CD4-positive, alpha-beta T cell (primary cell): ENCODE measurements at regions not wholly inside any gene's neighbourhood (a gene's known extent, or its start where the extent isn't known, plus 50 kb on each side); places are given as distances from the start of the nearest gene placed in this dataset.

ENCODE experiments used
- ATAC-seq: fragments of 200-7000 bp; cut with Tn5 transposase; one replicate; pipeline ENCODE4 v1.10.0; 2022; ENCODE audit warnings: mild to moderate bottlenecking; ENCODE audit not compliant: poor library complexity
- CTCF ChIA-PET: fragments of 350-600 bp; sonication (Branson Sonifier 250); formaldehyde crosslinking; loops from one replicate; lab custom pipeline; 2021; ENCODE audit warnings: antibody characterized with exemption, inconsistent platforms; lab: Charles Lee
- POLR2A ChIA-PET: fragments of 350-600 bp; sonication (Branson Sonifier 250); formaldehyde crosslinking; loops from one replicate; lab custom pipeline; 2021; ENCODE audit warnings: antibody characterized with exemption, inconsistent platforms; lab: Charles Lee
- DNase-seq, 14 experiments: peaks; one replicate each; pipeline ENCODE4 v3.0.0-alpha.2; 2013 to 2020; ENCODE audit warnings: mixed read lengths in 2 of 14
- H3K27ac ChIP-seq, 2 donors: one replicate each; pipeline versions ENCODE4 v1.5.1 to v1.7.0; 2013; ENCODE audit warnings: low read length in 2 of 2, low read depth in 1 of 2, mild to moderate bottlenecking in 1 of 2
- H3K27me3 ChIP-seq, 2 experiments: 1 replicate in 1 of 2; 2 replicates in 1 of 2; pipeline versions ENCODE4 v1.6.1 to v1.7.0; 2013; ENCODE audit warnings: low read length in 2 of 2, control low read depth in 1 of 2, mild to moderate bottlenecking in 1 of 2, moderate library complexity in 1 of 2; ENCODE audit not compliant: insufficient read depth in 2 of 2, control insufficient read depth in 1 of 2
- H3K36me3 ChIP-seq: one replicate; pipeline ENCODE4 v1.6.1; 2013; ENCODE audit warnings: low read length, control low read depth; ENCODE audit not compliant: insufficient read depth
- H3K4me1 ChIP-seq: one replicate; pipeline ENCODE4 v1.6.1; 2013; ENCODE audit warnings: low read length, control low read depth; ENCODE audit not compliant: insufficient read depth
- H3K4me3 ChIP-seq: one replicate; pipeline ENCODE4 v1.5.1; 2013; ENCODE audit warnings: mild to moderate bottlenecking, low read length, moderate library complexity
- H3K9me3 ChIP-seq, 2 experiments: 1 replicate in 1 of 2; 2 replicates in 1 of 2; pipeline versions ENCODE4 v1.6.1 to v1.7.0; 2013; ENCODE audit warnings: low read length in 2 of 2, mild to moderate bottlenecking in 2 of 2, control low read depth in 1 of 2, moderate library complexity in 1 of 2; ENCODE audit not compliant: control insufficient read depth in 1 of 2, insufficient read depth in 1 of 2
- H3K27ac Mint-ChIP-seq: one replicate; pipeline ENCODE4 v1.8.0; 2020; ENCODE audit warnings: mixed read lengths
- H3K27me3 Mint-ChIP-seq: one replicate; pipeline ENCODE4 v1.8.0; 2021; ENCODE audit warnings: mixed read lengths
- H3K36me3 Mint-ChIP-seq: one replicate; pipeline ENCODE4 v1.8.0; 2021; ENCODE audit warnings: low read depth, mixed read lengths
- H3K4me1 Mint-ChIP-seq: one replicate; pipeline ENCODE4 v1.8.0; 2021; ENCODE audit warnings: low read depth, mixed read lengths
- H3K4me3 Mint-ChIP-seq: one replicate; pipeline ENCODE4 v1.8.0; 2020; ENCODE audit warnings: mild to moderate bottlenecking, mixed read lengths
- H3K9me3 Mint-ChIP-seq: one replicate; pipeline ENCODE4 v1.8.0; 2020; ENCODE audit warnings: mixed read lengths
- CTCF ChIP-seq: fragments of 200-600 bp; IDR thresholded peaks from one replicate; pipeline ENCODE4 v1.8.0; 2022; ENCODE audit warnings: antibody characterized with exemption, mild to moderate bottlenecking
- intact Hi-C, 2 experiments: fragments of 100-400 bp; cut with DNase I in 1 of 2; cut with micrococcal nuclease in 1 of 2; formaldehyde crosslinking; loops; one replicate each; pipeline versions ENCODE4 v1.15.1 to v1.9.0; 2023 to 2025; cut with DNase I, micrococcal nuclease

GRCh38 chr5:17431272-17432050 is 66.6 kb upstream of the TAF11L2 start:
- no peaks in the 10 kb centered on the region for H3K27me3 Mint-ChIP-seq
- peaks cover 3% of the 10 kb centered on the region for H3K9me3 Mint-ChIP-seq
- no peak for TF ChIP-seq CTCF
- H3K27ac Mint-ChIP-seq, result no peak overlapping the region
- intact Hi-C loops, result no loop called here
- no peak overlapping the region for H3K4me3 Mint-ChIP-seq
- no peaks in the 10 kb centered on the region for H3K36me3 Mint-ChIP-seq
- H3K4me1 Mint-ChIP-seq, result no peaks in the 10 kb centered on the region
- CTCF ChIA-PET, result no interaction called here
- H3K27me3 ChIP-seq, result no peaks in the 10 kb centered on the region
- H3K9me3 ChIP-seq, result peaks cover 0 to 12% of the 10 kb centered on the region in 2 experiments
- no peak overlapping the region for H3K4me3 ChIP-seq
- ATAC-seq (no peak), DNase-seq (no peak)
- no peaks in the 10 kb centered on the region for H3K36me3 ChIP-seq
- H3K4me1 ChIP-seq, result no peaks in the 10 kb centered on the region
- POLR2A ChIA-PET, result no interaction called here
- H3K27ac ChIP-seq, result no peak overlapping the region

GRCh38 chr5:17432569-17432968 is 65.5 kb upstream of the TAF11L2 start:
- no peak overlapping the region for H3K27ac Mint-ChIP-seq
- H3K36me3 Mint-ChIP-seq, result no peaks in the 10 kb centered on the region
- no peak overlapping the region for H3K27ac ChIP-seq
- CTCF ChIA-PET, result no interaction called here
- no peak for ATAC-seq
- H3K4me1 ChIP-seq, result no peaks in the 10 kb centered on the region
- peaks cover 0 to 12% of the 10 kb centered on the region in 2 experiments for H3K9me3 ChIP-seq
- H3K27me3 Mint-ChIP-seq, result no peaks in the 10 kb centered on the region
- H3K36me3 ChIP-seq, result no peaks in the 10 kb centered on the region
- H3K4me1 Mint-ChIP-seq, result no peaks in the 10 kb centered on the region
- POLR2A ChIA-PET, result no interaction called here
- no peak overlapping the region for H3K4me3 Mint-ChIP-seq
- intact Hi-C loops, result no loop called here
- no peak for DNase-seq
- no peaks in the 10 kb centered on the region for H3K9me3 Mint-ChIP-seq
- no peaks in the 10 kb centered on the region for H3K27me3 ChIP-seq
- TF ChIP-seq CTCF, result no peak
- H3K4me3 ChIP-seq, result no peak overlapping the region

- ChIA-PET CTCF (no interaction called here), POLR2A (no interaction called here)
- intact Hi-C loops, result no loop called here
- ATAC-seq (no peak), DNase-seq (no peak)
- Histone ChIP-seq H3K9me3 (peaks cover 0 to 12% of the 10 kb centered on the region in 2 experiments), H3K36me3 (no peaks in the 10 kb centered on the region), H3K27ac (no peak overlapping the region), H3K4me1 (no peaks in the 10 kb centered on the region), H3K4me3 (no peak overlapping the region), H3K27me3 (no peaks in the 10 kb centered on the region)
- Mint-ChIP-seq H3K27ac (no peak overlapping the region), H3K27me3 (no peaks in the 10 kb centered on the region), H3K9me3 (peaks cover 1% of the 10 kb centered on the region), H3K4me3 (no peak overlapping the region), H3K36me3 (no peaks in the 10 kb centered on the region), H3K4me1 (no peaks in the 10 kb centered on the region)
- TF ChIP-seq CTCF, result no peak
Observed at GRCh38 chr5:17433406-17433805, 64.6 kb upstream of the TAF11L2 start.
